ENCODE measurements at regions not wholly inside any gene's neighbourhood (a gene's known extent, or its start where the extent isn't known, plus 50 kb on each side); places are given as distances from the start of the nearest gene placed in this dataset.
"Not testable (repeated sequence)": the region's sequence is repeated elsewhere in the genome, so short reads cannot be mapped to it uniquely, and the experiment has no call there.

DNA sequence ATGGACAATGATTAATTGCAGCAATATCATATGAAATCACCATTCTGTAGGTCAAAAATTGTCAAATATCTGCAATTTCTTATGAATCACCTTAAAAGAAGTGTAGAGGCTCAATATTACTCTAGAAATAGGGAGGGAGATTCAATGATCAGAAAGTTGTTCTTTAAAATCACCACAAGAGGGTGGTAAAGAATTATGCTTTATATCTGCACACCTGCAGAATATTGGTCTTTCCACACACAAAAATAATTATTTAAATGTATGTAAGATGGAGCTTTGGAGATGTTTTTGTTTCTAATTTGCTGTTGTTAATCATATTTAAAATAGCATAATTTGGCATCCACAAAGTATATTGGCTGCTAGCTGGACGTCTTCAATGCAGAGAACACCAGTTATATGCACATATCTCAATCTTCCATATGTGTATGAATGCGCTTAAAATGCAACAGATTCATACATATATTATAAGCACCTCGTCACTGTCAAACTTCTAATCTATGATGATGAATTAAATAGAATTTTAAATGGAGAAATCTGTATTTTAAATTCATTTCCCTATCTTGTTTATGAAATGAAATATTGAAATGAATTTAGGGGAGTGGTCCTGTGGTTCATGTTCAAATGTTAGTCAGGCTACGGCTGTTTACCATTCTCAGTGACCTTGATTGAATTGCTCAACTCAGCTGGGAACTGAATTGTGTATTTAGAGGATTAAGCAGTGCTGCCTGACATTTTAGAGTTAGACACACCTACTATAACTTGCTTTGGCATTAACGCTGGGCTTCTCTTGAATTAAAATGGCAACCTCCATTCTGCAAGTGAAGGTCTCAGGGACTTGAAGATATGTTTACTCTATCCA lies 405.1 kb upstream of the FRG2C start:
- H3K36me3 ChIP-seq (replicated peaks in 1 of 2; ENCODE audit: control insufficient read depth in 2 of 2, insufficient read depth in 2 of 2, low read length in 2 of 2); H4K8ac ChIP-seq (ENCODE audit: low read depth, low read length); H3K23ac ChIP-seq (ENCODE audit: low read depth, low read length, poor library complexity); H4K91ac ChIP-seq (ENCODE audit: low read depth, low read length, poor library complexity); H3K79me1 ChIP-seq (ENCODE audit: low read depth, low read length); H3K27ac ChIP-seq (replicated peaks; ENCODE audit: low read length); H2BK5ac ChIP-seq (ENCODE audit: low read length); H3K9me3 ChIP-seq (replicated peaks in 1 of 2; ENCODE audit: control insufficient read depth in 2 of 2, insufficient read depth in 1 of 2, low read depth in 1 of 2, low read length in 2 of 2); H2BK12ac ChIP-seq (ENCODE audit: low read length); H2BK120ac ChIP-seq (ENCODE audit: low read depth, low read length); H2BK15ac ChIP-seq (ENCODE audit: low read length); H3K14ac ChIP-seq (ENCODE audit: low read length); H3K27me3 ChIP-seq (ENCODE audit: control insufficient read depth in 3 of 3, insufficient read depth in 3 of 3, low read depth in 1 of 3, low read length in 3 of 3); H3K4me2 ChIP-seq (ENCODE audit: insufficient read depth, low read length, poor library complexity, severe bottlenecking); H2AK5ac ChIP-seq (ENCODE audit: low read depth, low read length); DNase-seq (ENCODE audit: low spot score); H2AFZ ChIP-seq (ENCODE audit: low read length); H3K18ac ChIP-seq (ENCODE audit: low read length); H3K9ac ChIP-seq (ENCODE audit: low read depth, low read length, poor library complexity); H3K4me3 ChIP-seq (ENCODE audit: low read length in 2 of 2); H3K4me1 ChIP-seq (ENCODE audit: control insufficient read depth in 2 of 2, insufficient read depth in 1 of 2, low read depth in 1 of 2, low read length in 2 of 2); H3K4ac ChIP-seq (ENCODE audit: low read length): not testable (repeated sequence)
- no CpG with 5 or more reads among the region's 5 CpGs for WGBS, 2 donors (ENCODE audit: extremely low coverage in 2 of 2, insufficient read length in 2 of 2, insufficient replicate concordance in 1 of 2)

DNA sequence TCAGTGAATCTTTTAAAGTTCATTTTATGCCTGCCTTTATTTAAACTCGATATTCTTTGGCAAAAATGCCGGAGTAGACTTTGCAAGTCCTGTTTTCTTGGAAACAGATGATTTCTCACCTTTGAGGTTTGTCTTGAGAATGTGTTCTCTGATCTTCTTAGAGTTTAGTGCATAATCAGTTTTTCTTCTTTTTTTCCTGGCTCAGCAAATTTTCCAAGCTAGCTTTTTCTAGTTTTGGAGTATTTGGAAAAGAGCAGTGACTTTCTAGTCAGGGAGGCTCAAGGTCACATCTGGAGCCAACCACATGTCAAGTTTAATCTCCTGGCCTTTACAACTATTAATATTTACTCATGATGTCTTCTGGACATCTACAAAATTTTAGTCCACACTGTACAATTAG lies 403.2 kb upstream of the FRG2C start:
- not testable (repeated sequence) for H2AFZ ChIP-seq (ENCODE audit: low read length)

DNA sequence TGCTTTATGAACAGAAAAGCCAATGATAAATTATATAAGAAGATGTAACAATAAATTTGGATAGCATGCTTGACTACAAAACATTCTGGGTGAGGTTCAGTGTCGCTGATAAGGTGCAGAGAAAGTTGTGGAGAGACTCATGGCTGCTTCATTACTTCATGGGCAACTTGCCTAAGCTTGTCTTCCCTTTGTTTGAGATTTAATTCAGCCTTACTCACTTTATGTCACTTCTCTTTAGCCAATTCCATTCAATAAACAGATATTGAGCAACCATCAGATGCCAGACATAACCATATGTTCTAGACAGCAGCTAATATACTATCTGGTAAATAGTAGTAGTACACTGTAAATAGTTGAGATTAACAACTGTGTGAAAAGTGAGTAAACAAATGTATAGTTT lies 401.5 kb upstream of the FRG2C start:
- H2AK5ac ChIP-seq (ENCODE audit: low read depth, low read length), result no peak overlapping the region
- no peak overlapping the region for H2BK5ac ChIP-seq (ENCODE audit: low read length)
- no peaks in the 10 kb centered on the region for H3K79me1 ChIP-seq (ENCODE audit: low read depth, low read length)
- no peak overlapping the region for H2BK120ac ChIP-seq (ENCODE audit: low read depth, low read length)
- no peak overlapping the region for H2BK12ac ChIP-seq (ENCODE audit: low read length)
- no peak overlapping the region for H4K91ac ChIP-seq (ENCODE audit: low read depth, low read length, poor library complexity)
- no peak overlapping the region for H4K8ac ChIP-seq (ENCODE audit: low read depth, low read length)
- no peak overlapping the region for H3K18ac ChIP-seq (ENCODE audit: low read length)
- H3K4me1 ChIP-seq (ENCODE audit: control insufficient read depth in 2 of 2, insufficient read depth in 1 of 2, low read depth in 1 of 2, low read length in 2 of 2), result no peaks in the 10 kb centered on the region
- no peak overlapping the region for H3K27ac ChIP-seq (replicated peaks; ENCODE audit: low read length)
- no peak overlapping the region for H3K4me3 ChIP-seq (ENCODE audit: low read length in 2 of 2)
- no peak overlapping the region for H2AFZ ChIP-seq (ENCODE audit: low read length)
- WGBS, 2 donors (ENCODE audit: extremely low coverage in 2 of 2, insufficient read length in 2 of 2, insufficient replicate concordance in 1 of 2), result no CpG with 5 or more reads among the region's 1 CpG
- no peak overlapping the region for H3K4ac ChIP-seq (ENCODE audit: low read length)
- H3K4me2 ChIP-seq (ENCODE audit: insufficient read depth, low read length, poor library complexity, severe bottlenecking), result no peak overlapping the region
- no peaks in the 10 kb centered on the region for H3K27me3 ChIP-seq (ENCODE audit: control insufficient read depth in 3 of 3, insufficient read depth in 3 of 3, low read depth in 1 of 3, low read length in 3 of 3)
- H3K36me3 ChIP-seq (replicated peaks in 1 of 2; ENCODE audit: control insufficient read depth in 2 of 2, insufficient read depth in 2 of 2, low read length in 2 of 2), result no peaks in the 10 kb centered on the region
- H2BK15ac ChIP-seq (ENCODE audit: low read length), result no peak overlapping the region
- no peak for DNase-seq (ENCODE audit: low spot score)
- H3K23ac ChIP-seq (ENCODE audit: low read depth, low read length, poor library complexity), result no peak overlapping the region
- no peak overlapping the region for H3K14ac ChIP-seq (ENCODE audit: low read length)
- H3K9ac ChIP-seq (ENCODE audit: low read depth, low read length, poor library complexity), result no peak overlapping the region
- no peaks in the 10 kb centered on the region for H3K9me3 ChIP-seq (replicated peaks in 1 of 2; ENCODE audit: control insufficient read depth in 2 of 2, insufficient read depth in 1 of 2, low read depth in 1 of 2, low read length in 2 of 2)

More for the DNA sequence above, 403.2 kb upstream of the FRG2C start:
- H2BK5ac ChIP-seq (ENCODE audit: low read length); H3K27me3 ChIP-seq (ENCODE audit: control insufficient read depth in 3 of 3, insufficient read depth in 3 of 3, low read depth in 1 of 3, low read length in 3 of 3); H3K9ac ChIP-seq (ENCODE audit: low read depth, low read length, poor library complexity); H3K79me1 ChIP-seq (ENCODE audit: low read depth, low read length); H2AK5ac ChIP-seq (ENCODE audit: low read depth, low read length); H3K9me3 ChIP-seq (replicated peaks in 1 of 2; ENCODE audit: control insufficient read depth in 2 of 2, insufficient read depth in 1 of 2, low read depth in 1 of 2, low read length in 2 of 2); H3K4ac ChIP-seq (ENCODE audit: low read length); H2BK120ac ChIP-seq (ENCODE audit: low read depth, low read length); H3K14ac ChIP-seq (ENCODE audit: low read length); H3K18ac ChIP-seq (ENCODE audit: low read length); H3K36me3 ChIP-seq (replicated peaks in 1 of 2; ENCODE audit: control insufficient read depth in 2 of 2, insufficient read depth in 2 of 2, low read length in 2 of 2); H4K91ac ChIP-seq (ENCODE audit: low read depth, low read length, poor library complexity); H2BK12ac ChIP-seq (ENCODE audit: low read length); H3K4me2 ChIP-seq (ENCODE audit: insufficient read depth, low read length, poor library complexity, severe bottlenecking); DNase-seq (ENCODE audit: low spot score); H4K8ac ChIP-seq (ENCODE audit: low read depth, low read length); H2BK15ac ChIP-seq (ENCODE audit: low read length); H3K27ac ChIP-seq (replicated peaks; ENCODE audit: low read length); H3K4me1 ChIP-seq (ENCODE audit: control insufficient read depth in 2 of 2, insufficient read depth in 1 of 2, low read depth in 1 of 2, low read length in 2 of 2); H3K4me3 ChIP-seq (ENCODE audit: low read length in 2 of 2); H3K23ac ChIP-seq (ENCODE audit: low read depth, low read length, poor library complexity): not testable (repeated sequence)
- WGBS, 2 donors (ENCODE audit: extremely low coverage in 2 of 2, insufficient read length in 2 of 2, insufficient replicate concordance in 1 of 2), result no CpG with 5 or more reads among the region's 2 CpGs

DNA sequence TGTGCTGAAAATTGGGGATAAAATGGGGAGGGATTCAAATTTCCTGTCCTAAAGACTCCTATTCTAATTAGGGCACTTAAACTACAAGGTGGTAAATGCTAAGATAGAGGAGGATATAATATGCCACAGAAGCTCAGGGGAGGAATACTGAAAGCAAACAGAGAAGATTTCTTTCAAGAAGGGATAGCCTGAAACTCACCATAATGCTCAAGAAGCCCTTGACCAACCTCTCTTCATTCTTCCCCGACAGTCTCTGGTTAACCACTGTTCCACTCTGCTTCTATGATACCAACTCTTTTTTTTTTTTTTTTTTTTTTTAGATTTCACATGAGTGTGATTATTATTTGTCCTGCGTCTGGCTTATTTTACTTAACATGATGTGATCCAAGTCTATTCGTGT lies 398.2 kb upstream of the FRG2C start:
- no peak overlapping the region for H4K91ac ChIP-seq (ENCODE audit: low read depth, low read length, poor library complexity)
- no peaks in the 10 kb centered on the region for H3K27me3 ChIP-seq (ENCODE audit: control insufficient read depth in 3 of 3, insufficient read depth in 3 of 3, low read depth in 1 of 3, low read length in 3 of 3)
- no peak overlapping the region for H3K14ac ChIP-seq (ENCODE audit: low read length)
- DNase-seq (ENCODE audit: low spot score), result no peak
- WGBS, 2 donors (ENCODE audit: extremely low coverage in 2 of 2, insufficient read length in 2 of 2, insufficient replicate concordance in 1 of 2), result no CpG with 5 or more reads among the region's 3 CpGs
- H3K36me3 ChIP-seq (replicated peaks in 1 of 2; ENCODE audit: control insufficient read depth in 2 of 2, insufficient read depth in 2 of 2, low read length in 2 of 2), result no peaks in the 10 kb centered on the region
- H2BK120ac ChIP-seq (ENCODE audit: low read depth, low read length), result no peak overlapping the region
- H4K8ac ChIP-seq (ENCODE audit: low read depth, low read length), result no peak overlapping the region
- H2BK15ac ChIP-seq (ENCODE audit: low read length), result no peak overlapping the region
- no peak overlapping the region for H3K4me2 ChIP-seq (ENCODE audit: insufficient read depth, low read length, poor library complexity, severe bottlenecking)
- H2AFZ ChIP-seq (ENCODE audit: low read length), result no peak overlapping the region
- H2BK12ac ChIP-seq (ENCODE audit: low read length), result no peak overlapping the region
- no peak overlapping the region for H2AK5ac ChIP-seq (ENCODE audit: low read depth, low read length)
- H3K23ac ChIP-seq (ENCODE audit: low read depth, low read length, poor library complexity), result no peak overlapping the region
- H3K4me1 ChIP-seq (ENCODE audit: control insufficient read depth in 2 of 2, insufficient read depth in 1 of 2, low read depth in 1 of 2, low read length in 2 of 2), result no peaks in the 10 kb centered on the region
- H3K9ac ChIP-seq (ENCODE audit: low read depth, low read length, poor library complexity), result no peak overlapping the region
- no peaks in the 10 kb centered on the region for H3K79me1 ChIP-seq (ENCODE audit: low read depth, low read length)
- H3K18ac ChIP-seq (ENCODE audit: low read length), result no peak overlapping the region
- H3K4me3 ChIP-seq (ENCODE audit: low read length in 2 of 2), result no peak overlapping the region
- H2BK5ac ChIP-seq (ENCODE audit: low read length), result no peak overlapping the region
- H3K4ac ChIP-seq (ENCODE audit: low read length), result no peak overlapping the region
- H3K9me3 ChIP-seq (replicated peaks in 1 of 2; ENCODE audit: control insufficient read depth in 2 of 2, insufficient read depth in 1 of 2, low read depth in 1 of 2, low read length in 2 of 2), result no peaks in the 10 kb centered on the region
- no peak overlapping the region for H3K27ac ChIP-seq (replicated peaks; ENCODE audit: low read length)

Measured in neuronal stem cell (in vitro differentiated cells).